ENCODE measurements at regions not wholly inside any gene's neighbourhood (a gene's known extent, or its start where the extent isn't known, plus 50 kb on each side); places are given as distances from the start of the nearest gene placed in this dataset.

DNA sequence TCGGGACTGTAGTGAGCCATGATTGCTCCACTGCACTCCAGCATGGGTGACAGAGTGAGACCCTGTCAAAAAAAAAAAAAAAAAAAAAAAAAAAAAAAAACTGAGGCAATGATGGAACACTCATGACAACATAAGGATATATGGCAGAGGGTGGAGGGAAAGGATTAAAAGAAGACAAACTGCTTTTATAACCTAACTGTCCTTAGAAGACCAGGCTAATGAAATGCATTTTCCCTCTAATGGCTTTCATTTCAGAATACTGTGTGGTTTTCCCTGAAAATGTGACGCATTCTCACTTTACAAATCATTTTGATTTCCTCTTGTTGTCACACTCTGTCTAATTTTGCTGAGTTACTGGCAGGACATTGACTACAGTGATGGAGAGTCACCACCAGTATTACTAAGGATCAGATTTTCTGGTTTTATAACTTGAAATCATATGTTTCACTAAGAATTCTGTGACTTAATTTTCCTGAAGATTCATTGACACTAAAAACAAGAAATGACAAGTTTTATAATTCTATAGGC lies 137.6 kb upstream of the SSTR1 start:
- DNase-seq = no peak

GRCh38 chr14:38073641-38074040 lies 134.1 kb upstream of the SSTR1 start:
- DNase-seq = no peak

GRCh38 chr14:38074081-38074480 lies 133.6 kb upstream of the SSTR1 start:
- DNase-seq = no peak

- DNase-seq = no peak
Observed at GRCh38 chr14:38074754-38075153, 132.9 kb upstream of the SSTR1 start.

DNA sequence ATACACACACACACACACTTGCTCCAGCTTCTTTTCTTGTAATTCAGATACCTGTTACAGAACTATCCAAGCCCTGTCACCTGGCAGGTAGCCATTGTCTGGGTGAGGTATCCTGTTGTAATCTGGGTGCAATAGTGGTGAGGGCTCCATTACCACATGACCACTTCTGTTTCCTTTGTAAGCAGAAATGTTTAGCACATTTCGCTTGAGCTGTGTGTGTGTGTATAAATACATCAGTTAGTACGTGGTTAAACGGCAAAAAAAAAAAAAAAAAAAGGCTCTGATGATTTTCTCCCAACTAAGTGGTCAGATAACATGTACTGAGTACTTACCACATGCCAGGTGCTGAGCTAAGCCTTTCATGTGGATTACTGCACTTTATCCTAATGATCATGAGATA lies 129.3 kb upstream of the SSTR1 start:
- no peak for DNase-seq

- DNase-seq = no peak
Observed at GRCh38 chr14:38079268-38079667, 128.4 kb upstream of the SSTR1 start.

GRCh38 chr14:38079886-38080285 lies 127.8 kb upstream of the SSTR1 start:
- no peak for DNase-seq

DNA sequence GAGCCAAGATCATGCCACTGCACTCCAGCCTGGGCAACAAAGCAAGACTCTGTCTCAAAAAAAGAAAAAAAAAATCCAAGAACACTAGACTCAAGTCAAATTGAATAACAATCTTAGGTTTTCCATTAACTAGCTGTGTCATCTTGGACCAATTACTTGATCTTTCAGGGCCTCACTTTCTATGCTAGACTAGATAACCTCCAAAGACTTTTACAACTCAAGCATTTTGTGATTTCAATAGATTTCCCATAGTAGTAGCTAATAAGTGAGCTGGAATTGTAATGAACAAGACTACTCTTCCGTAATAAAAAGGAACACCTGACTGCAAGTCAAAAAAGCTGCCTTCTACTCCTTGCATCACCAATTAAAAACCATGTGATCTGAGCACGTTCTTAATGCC lies 127.0 kb upstream of the SSTR1 start:
- no peak for DNase-seq

GRCh38 chr14:38083039-38083438 lies 124.7 kb upstream of the SSTR1 start:
- DNase-seq = no peak

GRCh38 chr14:38089123-38089522 lies 118.6 kb upstream of the SSTR1 start:
- no peak for DNase-seq

DNA sequence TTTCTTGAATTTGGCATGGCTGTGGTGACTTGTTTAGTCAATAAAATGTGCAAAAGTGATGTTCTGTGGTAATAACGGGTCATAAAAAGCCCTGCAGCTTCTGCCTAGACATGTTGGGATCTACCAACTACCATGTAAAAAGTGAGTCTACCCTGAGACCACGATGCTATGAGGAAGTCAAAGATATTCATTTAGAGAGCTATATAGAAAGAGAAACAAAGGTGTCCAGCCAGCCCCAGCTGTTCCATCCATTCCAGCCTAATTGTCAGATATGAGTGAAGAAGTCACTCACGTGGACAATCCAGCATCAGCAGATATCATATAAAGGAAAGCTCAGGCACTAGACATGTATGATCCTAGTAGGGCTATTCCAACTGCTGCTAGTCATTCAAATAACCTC lies 117.2 kb upstream of the SSTR1 start:
- DNase-seq = no peak

GRCh38 chr14:38098074-38098836 lies 109.4 kb upstream of the SSTR1 start:
- no peak for DNase-seq

GRCh38 chr14:38101679-38102078 lies 106.0 kb upstream of the SSTR1 start:
- DNase-seq = no peak

DNA sequence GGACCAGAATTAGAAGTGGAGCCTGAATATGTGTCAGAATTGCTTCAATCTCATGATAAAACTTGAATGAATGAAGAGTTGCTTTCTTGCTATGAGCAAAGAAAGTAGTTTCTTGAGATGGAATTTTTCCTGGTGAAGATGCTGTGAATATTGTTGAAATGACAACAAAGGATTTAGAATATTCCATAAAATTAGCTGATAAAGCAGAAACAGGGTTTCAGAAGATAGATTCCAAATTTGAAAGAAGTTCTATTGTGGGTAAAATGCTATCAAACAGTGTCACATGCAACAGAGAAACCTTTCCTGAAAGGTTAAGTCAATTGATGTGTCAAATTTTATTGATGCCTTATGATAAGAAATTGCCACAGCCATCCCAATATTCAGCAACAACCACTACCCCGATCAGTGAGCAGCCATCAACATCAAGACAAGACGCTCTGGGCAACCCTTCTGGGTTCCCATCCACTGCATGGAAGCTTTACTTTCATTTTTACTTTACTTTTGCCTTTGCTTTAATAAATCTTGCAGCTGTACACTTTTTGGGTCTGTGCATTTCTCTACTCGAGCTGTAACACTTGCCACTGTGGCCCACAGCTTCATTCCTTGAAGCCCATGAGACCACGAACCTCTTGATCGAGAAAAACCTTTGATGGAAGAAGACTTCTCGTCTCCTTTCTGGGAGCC lies 104.0 kb upstream of the SSTR1 start:
- no peak for DNase-seq

DNA sequence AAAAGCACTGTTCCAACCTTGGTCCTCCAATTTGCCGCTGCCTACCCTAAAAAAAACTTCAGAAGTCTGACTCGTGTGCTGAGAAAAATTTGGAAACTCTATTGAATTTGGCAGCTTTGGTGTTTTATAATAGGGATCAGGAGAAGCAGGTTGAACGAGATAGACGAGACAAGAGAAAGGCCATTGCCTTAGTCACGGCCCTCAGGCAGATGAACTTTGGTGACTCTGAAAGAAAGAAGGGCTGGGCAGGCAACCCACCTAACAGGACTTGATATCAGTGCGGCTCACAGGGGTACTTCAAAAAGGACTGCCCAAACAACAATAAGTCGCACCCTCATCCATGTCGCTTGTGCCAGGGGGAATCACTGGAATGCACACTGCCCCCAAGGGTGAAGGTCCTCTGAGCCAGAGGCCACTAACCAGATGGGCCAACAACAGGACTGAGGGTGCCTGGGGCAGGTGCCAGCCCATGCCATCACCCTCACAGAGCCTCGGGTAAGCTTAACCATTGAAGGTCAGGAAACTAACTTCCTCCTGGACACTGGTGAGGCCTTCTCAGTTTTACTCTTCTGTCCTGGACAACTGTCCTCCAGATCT lies 102.5 kb upstream of the SSTR1 start:
- no peak for DNase-seq

DNA sequence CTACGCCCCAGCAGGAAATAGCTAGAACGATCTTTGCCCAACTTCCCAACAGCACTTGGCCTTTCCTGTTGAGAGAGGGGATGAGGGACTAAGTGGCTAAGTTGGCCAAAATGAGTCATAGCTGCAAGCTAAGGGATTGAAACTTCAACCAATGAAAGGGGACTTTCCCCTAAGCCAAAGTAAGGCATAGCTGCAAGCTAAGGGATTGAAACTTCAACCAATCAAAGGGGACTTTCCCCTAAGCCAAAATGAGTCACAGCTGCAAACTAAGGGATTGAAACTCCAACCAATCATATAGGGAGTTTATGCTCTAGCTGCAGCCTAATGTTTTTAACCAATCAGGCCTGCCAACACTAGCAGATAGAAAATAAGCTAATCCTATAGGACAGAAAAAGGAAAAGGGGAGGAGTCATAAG lies 100.5 kb upstream of the SSTR1 start:
- peak in 1 of 2 donors; percentile 0 for DNase-seq

DNA sequence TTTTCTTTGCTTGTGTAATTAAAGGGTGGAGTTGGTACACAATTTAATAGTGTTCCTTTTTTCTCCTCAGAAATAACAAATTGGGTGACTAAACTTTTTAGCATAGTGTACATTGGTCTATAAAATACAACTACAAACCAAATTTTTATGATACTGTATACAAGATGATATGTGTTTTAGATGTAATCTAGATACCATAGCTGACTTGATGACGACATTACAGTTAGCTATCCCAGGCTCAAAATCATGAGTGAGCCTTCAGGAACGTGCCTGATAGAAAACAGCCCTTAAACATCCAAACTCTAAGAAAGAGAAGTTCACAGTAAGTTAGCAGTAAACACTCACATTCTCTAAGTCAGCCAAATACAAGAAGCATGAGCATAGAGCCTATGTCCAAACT lies 99.0 kb upstream of the SSTR1 start:
- DNase-seq = no peak

DNA sequence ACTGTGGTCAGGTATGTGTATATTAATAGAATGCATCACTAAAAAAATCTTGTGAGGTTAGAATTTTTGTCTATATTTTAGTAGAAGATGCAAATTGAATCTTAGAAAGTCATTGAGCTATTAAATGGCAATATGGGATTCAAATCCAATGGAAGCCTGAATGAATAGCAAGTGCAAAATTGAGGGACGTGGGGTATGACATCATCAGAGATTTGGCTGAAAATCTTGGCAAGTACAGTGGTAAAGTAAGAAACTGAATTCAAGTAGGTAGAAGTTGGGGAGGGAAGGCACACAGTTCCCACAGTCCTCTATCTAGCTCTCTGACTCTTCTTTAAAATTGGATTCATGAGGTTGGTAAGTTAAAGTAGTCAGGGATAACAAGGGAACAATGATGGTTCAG lies 97.4 kb upstream of the SSTR1 start:
- no peak for DNase-seq

GRCh38 chr14:38111046-38111445 lies 96.7 kb upstream of the SSTR1 start:
- no peak for DNase-seq

DNA sequence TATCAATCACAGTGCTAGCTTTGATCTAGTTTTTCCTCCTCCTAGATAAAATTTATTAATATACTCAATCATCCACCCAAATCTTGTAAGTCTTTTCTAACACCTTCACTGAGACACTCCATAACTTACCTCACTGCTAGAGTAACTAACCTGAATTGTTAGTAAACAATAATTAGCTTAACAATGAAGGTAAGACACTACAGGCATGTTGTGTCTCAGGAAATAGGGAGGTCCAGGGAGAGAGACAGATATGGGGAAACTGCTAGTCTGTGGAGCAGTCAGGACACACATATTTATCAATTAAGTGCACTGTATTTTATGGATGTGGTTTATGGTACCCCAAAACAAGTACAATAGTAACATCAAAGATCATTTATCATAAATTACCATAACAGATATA lies 94.2 kb upstream of the SSTR1 start:
- DNase-seq = no peak

GRCh38 chr14:38116895-38117294 lies 90.8 kb upstream of the SSTR1 start:
- no peak for DNase-seq

DNA sequence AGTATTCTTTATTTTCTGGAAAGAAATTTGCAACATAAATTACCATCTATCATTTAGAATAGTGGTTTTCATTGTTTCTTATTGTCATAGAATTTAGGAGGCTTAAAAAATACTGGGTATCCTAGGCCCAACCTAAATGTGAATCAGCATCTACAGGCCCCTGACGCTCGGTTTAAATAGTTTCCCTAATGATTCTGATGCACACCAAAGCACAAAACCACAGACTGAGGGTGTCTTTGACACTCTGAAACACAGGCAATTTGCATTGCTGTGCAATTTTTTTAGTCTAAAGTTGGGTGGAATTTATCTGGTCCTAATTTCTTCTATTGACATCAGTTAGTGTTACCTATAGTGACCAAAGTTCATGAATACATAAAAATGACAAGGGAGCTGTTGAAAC lies 87.6 kb upstream of the SSTR1 start:
- DNase-seq = no peak

- DNase-seq = no peak
Observed at GRCh38 chr14:38121320-38122020, 86.2 kb upstream of the SSTR1 start.

Measured in stimulated activated CD4-positive, alpha-beta T cell treated with anti-CD3 and anti-CD28 coated beads, Interleukin-2, amount 100 ng/mL, for 48 hours (primary cell).